Mucosa of descending colon (tissue), 3 donors: ENCODE measurements at regions not wholly inside any gene's neighbourhood (a gene's known extent, or its start where the extent isn't known, plus 50 kb on each side); places are given as distances from the start of the nearest gene placed in this dataset.

Source experiments
- ATAC-seq: fragments of 200-7000 bp; cut with Tn5 transposase; one replicate; pipeline ENCODE4 v1.9.1; 2020; ENCODE audit warnings: mild to moderate bottlenecking, moderate library complexity
- DNase-seq, 3 donors: peaks; one replicate each; pipeline ENCODE4 v3.0.0-alpha.2; 2020
- H3K36me3 ChIP-seq: fragments of 200-600 bp; one replicate; pipeline ENCODE4 v1.8.0; 2021; ENCODE audit warnings: low read depth, mild to moderate bottlenecking
- H3K4me1 ChIP-seq: fragments of 200-600 bp; one replicate; pipeline ENCODE4 v1.8.0; 2021; ENCODE audit warnings: low read depth, mild to moderate bottlenecking
- H3K4me3 ChIP-seq: fragments of 200-600 bp; one replicate; pipeline ENCODE4 v1.8.0; 2021; ENCODE audit warnings: mild to moderate bottlenecking
- H3K9me3 ChIP-seq: fragments of 200-600 bp; one replicate; pipeline ENCODE4 v1.8.0; 2021; ENCODE audit warnings: mild to moderate bottlenecking
- intact Hi-C, 2 donors: fragments of 100-400 bp; cut with DNase I in 1 of 2; cut with micrococcal nuclease in 1 of 2; formaldehyde crosslinking; loops; one replicate each; pipeline versions ENCODE4 v1.11.0 to v1.11.1; 2022; cut with DNase I, micrococcal nuclease
- TF ChIP-seq, protein P1 (sequence below): fragments of 200-600 bp; IDR thresholded peaks from one replicate; pipeline ENCODE4 v1.8.0; 2022; ENCODE audit warnings: antibody characterized with exemption, mild to moderate bottlenecking
- donor health status: DM: no; HTN: no; CAD: no; lungs with moderate emphysema.
- donor health status: DM: no; HTN: no; CAD: no.
- donor health status: DM: no; HTN: yes; CAD: no.

DNA sequence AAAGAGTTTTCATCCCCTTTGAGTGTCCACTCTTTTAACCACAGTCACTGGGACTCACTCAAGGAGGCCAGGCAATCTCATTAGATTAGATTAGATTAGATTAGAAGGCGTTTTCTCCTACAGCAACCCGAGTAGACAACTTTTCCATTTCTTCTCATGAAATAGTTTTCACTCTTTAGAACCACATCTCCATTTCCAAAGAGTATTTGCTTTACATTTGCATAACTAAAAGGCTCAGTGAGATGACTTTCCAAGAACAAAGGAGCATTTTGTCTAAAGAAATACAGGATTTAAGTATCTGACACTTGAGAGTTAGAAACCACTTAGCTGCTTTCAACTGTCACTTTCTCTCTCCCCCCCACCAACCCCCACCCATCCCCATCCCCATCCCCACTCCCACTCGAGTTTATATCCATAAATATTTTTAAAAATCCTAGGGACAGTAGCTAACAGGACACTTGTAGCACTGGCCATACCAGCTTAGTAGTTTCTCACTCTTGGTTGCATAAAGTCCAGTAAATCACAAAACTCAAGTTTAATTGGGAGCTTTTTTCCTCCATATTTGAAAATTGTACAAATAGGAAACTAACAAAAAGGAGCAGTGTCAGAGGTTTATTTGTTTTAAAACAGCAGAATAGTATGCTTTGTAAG is 2202.9 kb upstream of the WWC1 start:
- no peak for DNase-seq
- no peaks in the 10 kb centered on the region for H3K36me3 ChIP-seq
- intact Hi-C loops, result no loop called here
- no peak overlapping the region for H3K4me3 ChIP-seq
- no peaks in the 10 kb centered on the region for H3K9me3 ChIP-seq
- TF ChIP-seq, protein P1, sequence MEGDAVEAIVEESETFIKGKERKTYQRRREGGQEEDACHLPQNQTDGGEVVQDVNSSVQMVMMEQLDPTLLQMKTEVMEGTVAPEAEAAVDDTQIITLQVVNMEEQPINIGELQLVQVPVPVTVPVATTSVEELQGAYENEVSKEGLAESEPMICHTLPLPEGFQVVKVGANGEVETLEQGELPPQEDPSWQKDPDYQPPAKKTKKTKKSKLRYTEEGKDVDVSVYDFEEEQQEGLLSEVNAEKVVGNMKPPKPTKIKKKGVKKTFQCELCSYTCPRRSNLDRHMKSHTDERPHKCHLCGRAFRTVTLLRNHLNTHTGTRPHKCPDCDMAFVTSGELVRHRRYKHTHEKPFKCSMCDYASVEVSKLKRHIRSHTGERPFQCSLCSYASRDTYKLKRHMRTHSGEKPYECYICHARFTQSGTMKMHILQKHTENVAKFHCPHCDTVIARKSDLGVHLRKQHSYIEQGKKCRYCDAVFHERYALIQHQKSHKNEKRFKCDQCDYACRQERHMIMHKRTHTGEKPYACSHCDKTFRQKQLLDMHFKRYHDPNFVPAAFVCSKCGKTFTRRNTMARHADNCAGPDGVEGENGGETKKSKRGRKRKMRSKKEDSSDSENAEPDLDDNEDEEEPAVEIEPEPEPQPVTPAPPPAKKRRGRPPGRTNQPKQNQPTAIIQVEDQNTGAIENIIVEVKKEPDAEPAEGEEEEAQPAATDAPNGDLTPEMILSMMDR, result no peak
- H3K4me1 ChIP-seq, result no peaks in the 10 kb centered on the region
- ATAC-seq, result no peak

DNA sequence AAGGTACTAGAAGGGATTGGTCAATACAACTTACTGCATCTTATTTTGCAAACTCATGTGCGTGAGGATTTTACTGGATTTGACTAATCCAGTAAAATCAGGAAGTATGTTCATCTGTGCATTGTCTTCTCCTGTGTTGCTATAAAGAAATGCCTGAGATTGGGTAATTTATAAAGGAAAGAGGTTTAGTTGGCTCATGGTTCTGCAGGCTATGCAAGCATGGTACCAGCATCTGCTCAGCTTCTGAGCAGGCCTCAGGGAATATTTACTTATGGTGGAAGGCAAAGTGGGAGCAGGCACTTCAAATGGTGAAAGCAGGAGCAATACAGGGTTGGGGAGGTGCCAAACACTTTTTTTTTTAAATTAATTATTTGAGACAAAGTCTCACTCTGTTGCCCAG is 2199.5 kb upstream of the WWC1 start:
- no peaks in the 10 kb centered on the region for H3K4me1 ChIP-seq
- intact Hi-C loops, result no loop called here
- no peak for ATAC-seq

DNA sequence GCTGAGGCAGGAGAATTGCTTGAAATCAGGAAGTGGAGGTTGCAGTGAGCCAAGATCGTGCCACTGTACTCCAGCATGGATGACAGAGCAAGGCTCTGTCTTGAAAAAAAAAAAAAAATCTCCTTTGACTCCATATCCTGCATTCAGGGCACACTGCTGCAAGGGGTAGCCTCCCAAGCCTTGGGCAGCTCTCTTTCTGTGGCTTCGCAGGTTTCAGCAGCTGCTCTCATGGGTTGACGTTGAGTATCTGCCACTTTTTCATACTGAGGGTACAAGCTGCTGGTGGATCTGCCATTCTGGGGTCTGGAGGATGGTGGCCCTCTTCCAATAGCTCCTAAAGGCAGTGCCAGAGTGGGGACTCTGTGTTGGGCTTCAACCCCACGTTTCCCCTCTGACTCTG is 2198.1 kb upstream of the WWC1 start:
- intact Hi-C loops, result no loop called here

More for the DNA sequence above, 2199.5 kb upstream of the WWC1 start:
- TF ChIP-seq, protein P1, result no peak
- Histone ChIP-seq H3K9me3 (peaks cover 4% of the 10 kb centered on the region), H3K4me3 (no peak overlapping the region), H3K36me3 (no peaks in the 10 kb centered on the region)
- no peak for DNase-seq

DNA sequence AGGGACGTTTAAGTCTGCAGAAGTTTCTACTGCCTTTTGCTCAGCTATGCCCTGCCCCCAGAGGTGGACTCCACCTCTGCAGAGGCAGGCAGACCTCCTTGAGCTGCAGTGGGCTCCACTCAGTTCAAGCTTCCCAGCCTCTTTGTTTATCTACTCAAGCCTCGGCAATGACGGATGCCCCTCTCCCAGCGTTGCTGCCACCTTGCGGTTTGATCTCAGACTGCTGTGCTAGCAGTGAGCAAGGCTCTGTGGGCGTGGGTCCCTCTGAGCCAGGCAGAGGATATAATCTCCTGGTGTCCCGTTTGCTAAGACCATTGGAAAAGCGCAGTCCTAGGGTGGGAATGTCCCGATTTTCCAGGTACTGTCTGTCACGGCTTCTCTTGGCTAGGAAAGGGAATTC is 2188.5 kb upstream of the WWC1 start:
- no peaks in the 10 kb centered on the region for H3K36me3 ChIP-seq
- H3K4me3 ChIP-seq, result no peak overlapping the region
- intact Hi-C loops, result no loop called here
- H3K9me3 ChIP-seq, result peaks cover 16% of the 10 kb centered on the region
- ATAC-seq (no peak), DNase-seq (no peak)
- no peaks in the 10 kb centered on the region for H3K4me1 ChIP-seq
- TF ChIP-seq, protein P1, result no peak

More for the DNA sequence above, 2198.1 kb upstream of the WWC1 start:
- no peak for DNase-seq
- TF ChIP-seq, protein P1, result no peak
- Histone ChIP-seq H3K4me3 (no peak overlapping the region), H3K36me3 (no peaks in the 10 kb centered on the region), H3K9me3 (peaks cover 4% of the 10 kb centered on the region), H3K4me1 (no peaks in the 10 kb centered on the region)
- no peak for ATAC-seq

DNA sequence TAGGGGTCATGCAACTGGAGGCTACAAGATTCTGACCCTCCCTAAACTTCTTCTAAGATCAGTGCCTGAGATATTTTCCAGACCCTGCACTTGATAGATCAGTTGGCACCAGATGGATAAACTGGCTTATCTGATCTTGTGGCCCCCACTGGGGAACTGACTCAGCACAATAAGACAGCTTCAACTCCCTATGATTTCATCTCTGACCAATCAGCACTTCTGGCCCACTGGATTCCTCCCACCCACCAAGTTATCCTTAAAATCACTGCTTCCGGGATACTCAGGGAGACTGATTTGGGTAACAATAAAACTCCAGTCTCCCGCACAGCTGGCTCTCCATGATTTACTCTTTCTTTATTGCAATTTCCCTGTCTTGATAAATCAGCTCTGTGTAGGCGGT is 2180.4 kb upstream of the WWC1 start:
- Histone ChIP-seq H3K4me3 (no peak overlapping the region), H3K9me3 (peaks cover 3% of the 10 kb centered on the region), H3K36me3 (no peaks in the 10 kb centered on the region), H3K4me1 (no peaks in the 10 kb centered on the region)
- no peak for ATAC-seq
- TF ChIP-seq, protein P1, result no peak
- no peak for DNase-seq
- intact Hi-C loops, result no loop called here
